ENCODE measurements at regions not wholly inside any gene's neighbourhood (a gene's known extent, or its start where the extent isn't known, plus 50 kb on each side); places are given as distances from the start of the nearest gene placed in this dataset.

DNA sequence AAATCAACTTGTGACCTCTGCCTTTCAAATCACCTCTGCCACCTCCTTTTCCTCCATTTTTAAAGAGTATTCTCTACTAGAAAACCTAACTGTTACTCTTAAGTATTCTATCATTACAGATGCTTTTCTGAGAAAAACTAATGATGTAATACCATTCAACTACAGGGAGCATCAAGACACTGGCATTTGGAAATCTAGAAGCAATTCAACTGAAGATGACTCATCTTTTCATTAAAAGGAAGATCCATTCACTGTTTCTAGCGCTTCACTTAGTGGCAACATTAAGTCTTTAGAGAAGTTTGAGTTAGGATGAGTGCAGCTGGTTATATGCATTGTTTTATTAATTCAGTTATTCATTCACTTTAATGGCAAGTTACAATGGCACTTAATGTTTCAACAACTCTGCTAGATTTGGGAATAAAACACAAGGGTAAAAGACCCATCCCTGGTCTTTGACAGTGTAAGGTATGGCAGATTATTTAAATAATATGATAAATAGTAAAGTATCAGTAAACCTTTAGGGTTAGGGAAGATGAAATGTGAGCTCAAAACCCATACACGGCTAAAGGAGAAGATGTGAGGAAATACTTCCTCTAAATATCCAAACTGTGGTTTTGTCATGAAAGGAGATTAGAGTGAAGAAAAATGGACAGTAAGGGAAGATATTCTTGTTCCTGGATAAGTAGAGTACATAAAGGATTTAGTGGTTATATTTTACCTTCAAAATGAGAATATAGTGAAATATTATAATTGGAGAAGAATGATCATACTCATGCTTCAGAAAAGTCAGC is 61.7 kb downstream of the KCNJ2 start:
- TF ChIP-seq CTCF (IDR thresholded peaks at IDR 0.05) (no peak), EP300 (IDR thresholded peaks at IDR 0.05) (no peak), POLR2AphosphoS5 (IDR thresholded peaks at IDR 0.05) (no peak)
